VCaP (cell line): ENCODE measurements at regions not wholly inside any gene's neighbourhood (a gene's known extent, or its start where the extent isn't known, plus 50 kb on each side); places are given as distances from the start of the nearest gene placed in this dataset.

ENCODE experiments used
- H3K27ac ChIP-seq: fragments of 450-650 bp; 2 replicates; pipeline ENCODE4 v1.5.1; 2017
- TF ChIP-seq, protein P1 (sequence below): fragments of 450-650 bp; conservative IDR thresholded peaks from 2 replicates; pipeline ENCODE4 v1.5.1; 2017; ENCODE audit warnings: mild to moderate bottlenecking, moderate library complexity

DNA sequence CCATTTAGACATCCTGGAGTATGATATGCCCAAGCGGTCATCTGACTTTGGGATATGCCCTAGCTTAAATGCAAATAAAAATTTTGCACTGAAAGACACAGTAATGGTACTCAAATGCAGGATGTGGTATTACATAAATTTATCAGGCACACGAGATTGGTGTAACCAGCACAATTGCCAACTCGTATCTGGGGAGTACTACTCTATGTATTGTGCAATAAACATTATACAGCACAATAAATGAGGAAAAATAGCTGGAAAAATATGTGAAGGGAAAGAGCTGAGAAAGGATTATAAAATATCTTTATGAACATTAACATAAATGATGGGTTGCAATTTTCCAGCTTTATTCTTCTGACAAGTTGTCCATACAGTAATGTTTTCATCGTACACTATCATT is 505.5 kb upstream of the TENM3 start:
- TF ChIP-seq, protein P1, sequence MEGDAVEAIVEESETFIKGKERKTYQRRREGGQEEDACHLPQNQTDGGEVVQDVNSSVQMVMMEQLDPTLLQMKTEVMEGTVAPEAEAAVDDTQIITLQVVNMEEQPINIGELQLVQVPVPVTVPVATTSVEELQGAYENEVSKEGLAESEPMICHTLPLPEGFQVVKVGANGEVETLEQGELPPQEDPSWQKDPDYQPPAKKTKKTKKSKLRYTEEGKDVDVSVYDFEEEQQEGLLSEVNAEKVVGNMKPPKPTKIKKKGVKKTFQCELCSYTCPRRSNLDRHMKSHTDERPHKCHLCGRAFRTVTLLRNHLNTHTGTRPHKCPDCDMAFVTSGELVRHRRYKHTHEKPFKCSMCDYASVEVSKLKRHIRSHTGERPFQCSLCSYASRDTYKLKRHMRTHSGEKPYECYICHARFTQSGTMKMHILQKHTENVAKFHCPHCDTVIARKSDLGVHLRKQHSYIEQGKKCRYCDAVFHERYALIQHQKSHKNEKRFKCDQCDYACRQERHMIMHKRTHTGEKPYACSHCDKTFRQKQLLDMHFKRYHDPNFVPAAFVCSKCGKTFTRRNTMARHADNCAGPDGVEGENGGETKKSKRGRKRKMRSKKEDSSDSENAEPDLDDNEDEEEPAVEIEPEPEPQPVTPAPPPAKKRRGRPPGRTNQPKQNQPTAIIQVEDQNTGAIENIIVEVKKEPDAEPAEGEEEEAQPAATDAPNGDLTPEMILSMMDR, result no peak

GRCh38 chr4:181739031-181739430 is 504.2 kb upstream of the TENM3 start:
- no peak overlapping the region for H3K27ac ChIP-seq
- TF ChIP-seq, protein P1, result no peak

More for the DNA sequence above, 505.5 kb upstream of the TENM3 start:
- H3K27ac ChIP-seq, result no peak overlapping the region

GRCh38 chr4:181741513-181741912 is 501.7 kb upstream of the TENM3 start:
- no peak overlapping the region for H3K27ac ChIP-seq
- TF ChIP-seq, protein P1, result no peak

DNA sequence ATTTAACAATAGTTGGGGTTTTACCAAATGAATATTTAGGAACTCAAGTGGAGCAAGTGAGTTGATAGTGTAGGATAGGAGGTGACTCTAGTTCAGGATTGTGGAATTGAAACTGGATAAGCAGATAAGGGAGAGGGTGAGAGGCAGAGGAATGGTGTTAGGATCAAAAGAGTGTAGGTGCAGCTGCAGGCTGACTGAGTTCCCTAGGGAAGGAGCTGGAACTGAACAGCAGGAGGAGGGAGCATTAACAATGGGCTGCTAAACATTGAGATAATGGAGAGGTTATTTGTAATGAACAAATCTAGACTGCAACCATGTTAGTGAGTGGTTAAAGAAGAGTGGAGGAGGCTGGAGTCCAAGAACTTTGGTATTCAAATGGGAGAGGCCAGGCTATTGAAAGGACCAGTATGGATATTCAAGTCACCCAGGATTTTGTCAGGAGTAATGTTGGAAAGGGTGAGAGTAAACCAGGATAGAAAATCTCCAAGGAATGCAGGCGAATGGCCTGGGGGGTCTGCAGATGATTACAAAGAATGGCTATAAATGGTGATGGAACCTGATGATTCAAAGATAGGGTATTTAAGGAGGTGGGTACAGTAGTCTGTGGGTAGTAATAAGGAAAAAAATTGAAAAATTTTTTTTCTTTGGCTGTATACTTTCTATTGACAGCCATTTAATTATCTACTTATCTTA is 497.1 kb upstream of the TENM3 start:
- TF ChIP-seq, protein P1, result no peak
- H3K27ac ChIP-seq, result no peak overlapping the region

DNA sequence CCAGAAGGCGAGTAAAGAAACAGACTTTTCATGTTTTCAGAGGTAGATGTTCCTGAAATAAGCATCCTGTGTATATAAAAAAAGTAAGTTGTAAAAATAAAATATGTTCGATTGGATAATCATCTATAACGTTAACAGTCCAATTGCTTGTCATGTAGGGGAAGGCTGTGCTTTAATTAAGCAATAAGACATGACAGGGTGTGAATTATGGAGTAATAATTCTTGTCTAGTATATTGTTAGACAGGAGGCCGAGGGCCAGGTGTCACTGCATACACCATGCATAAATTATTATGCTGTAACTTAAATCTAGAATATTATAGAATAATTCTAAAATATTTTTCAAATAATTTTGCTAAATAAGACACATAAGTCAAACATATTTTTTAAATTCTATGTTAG is 494.6 kb upstream of the TENM3 start:
- TF ChIP-seq, protein P1, result no peak
- no peak overlapping the region for H3K27ac ChIP-seq

DNA sequence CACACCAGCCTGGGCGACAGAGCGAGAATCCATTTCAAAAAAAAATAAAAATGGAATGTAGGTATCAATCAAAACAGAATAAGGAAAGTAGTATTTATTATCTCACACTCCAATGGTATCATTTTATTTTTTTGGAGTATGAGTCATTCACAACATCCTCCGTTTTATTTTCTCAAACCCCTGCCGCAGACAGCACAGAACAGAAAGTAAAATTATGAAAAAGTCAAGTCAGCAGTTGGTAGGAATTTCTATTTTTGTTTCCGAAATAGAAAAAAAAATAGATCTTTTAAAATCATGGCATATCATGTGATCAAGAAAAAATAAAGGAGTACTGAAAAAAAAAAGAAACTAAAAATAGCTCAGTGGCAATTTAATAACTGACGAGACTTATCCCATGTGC is 490.7 kb upstream of the TENM3 start:
- no peak overlapping the region for H3K27ac ChIP-seq
- TF ChIP-seq, protein P1, result no peak

- TF ChIP-seq, protein P1, result no peak
- no peak overlapping the region for H3K27ac ChIP-seq
Measured at GRCh38 chr4:181753207-181753606, 490.0 kb upstream of the TENM3 start.
